ENCODE measurements at regions not wholly inside any gene's neighbourhood (a gene's known extent, or its start where the extent isn't known, plus 50 kb on each side); places are given as distances from the start of the nearest gene placed in this dataset.

- Histone ChIP-seq H3K18ac (ENCODE audit: extremely low read depth, low read length) (no peak overlapping the region), H3K14ac (ENCODE audit: insufficient read length) (no peak overlapping the region), H4K91ac (replicated peaks; ENCODE audit: insufficient read length, low read length) (no peak overlapping the region), H3K9ac (replicated peaks in 1 of 4; ENCODE audit: extremely low read depth in 1 of 4, low read depth in 3 of 4, low read length in 3 of 4) (no peak overlapping the region), H3K56ac (replicated peaks; ENCODE audit: insufficient read length, low read depth, low read length) (no peak overlapping the region), H3K36me3 (ENCODE audit: control insufficient read depth in 2 of 4, insufficient read depth in 4 of 4, low read length in 3 of 4) (no peaks in the 10 kb centered on the region), H4K8ac (ENCODE audit: extremely low read depth, insufficient read depth, low read length) (no peak overlapping the region), H2BK5ac (ENCODE audit: low read depth, low read length) (no peak overlapping the region), H3K79me2 (ENCODE audit: control insufficient read depth in 1 of 2, insufficient read depth in 2 of 2, low read length in 2 of 2) (no peaks in the 10 kb centered on the region), H2BK20ac (ENCODE audit: low read length) (no peak overlapping the region), H2AK5ac (ENCODE audit: low read depth, low read length) (no peak overlapping the region), H3K4ac (replicated peaks; ENCODE audit: insufficient read length, low read depth, low read length) (no peak overlapping the region), H3K79me1 (ENCODE audit: low read depth, low read length) (no peaks in the 10 kb centered on the region), H3K23me2 (ENCODE audit: low read depth, low read length) (no peaks in the 10 kb centered on the region), H2AFZ (ENCODE audit: low read length) (no peak overlapping the region), H2BK15ac (ENCODE audit: low read length) (no peak overlapping the region), H4K20me1 (replicated peaks in 1 of 2; ENCODE audit: control insufficient read depth in 1 of 2, insufficient read depth in 2 of 2, low read length in 2 of 2) (no peaks in the 10 kb centered on the region), H2BK120ac (replicated peaks; ENCODE audit: low read depth, low read length) (no peak overlapping the region), H4K5ac (ENCODE audit: insufficient read length, low read depth, low read length) (no peak overlapping the region), H3K9me3 (ENCODE audit: insufficient read depth in 2 of 2, low read depth in 1 of 2, low read length in 1 of 2) (no peaks in the 10 kb centered on the region), H3K27ac (ENCODE audit: low read depth, low read length) (no peak overlapping the region), H2BK12ac (ENCODE audit: low read depth, low read length) (no peak overlapping the region), H3K4me1 (replicated peaks in 1 of 4; ENCODE audit: control insufficient read depth in 3 of 4, insufficient read depth in 4 of 4, low read length in 3 of 4) (no peaks in the 10 kb centered on the region), H3K27me3 (replicated peaks in 1 of 4; ENCODE audit: control insufficient read depth in 3 of 4, extremely low read depth in 1 of 4, insufficient read depth in 3 of 4, low read length in 3 of 4) (no peaks in the 10 kb centered on the region), H3K4me2 (ENCODE audit: insufficient read depth in 1 of 2, low read depth in 2 of 2, low read length in 2 of 2) (no peak overlapping the region), H3K23ac (ENCODE audit: insufficient read length) (no peak overlapping the region), H3K4me3 (ENCODE audit: extremely low read depth in 1 of 4, insufficient read depth in 2 of 4, low read depth in 3 of 4, low read length in 4 of 4) (no peak overlapping the region)
- ChIA-PET CTCF (ENCODE audit: partially characterized antibody) (no interaction called here), POLR2A (ENCODE audit: partially characterized antibody) (no interaction called here)
- DNase-seq (ENCODE audit: low read depth in 1 of 2, low spot score in 2 of 2) (no peak), FAIRE-seq (no peak)
- TF ChIP-seq SIRT6 (IDR thresholded peaks at IDR 0.05; ENCODE audit: low read length) (no peak), SP1 (IDR thresholded peaks at IDR 0.05; ENCODE audit: low read depth, low read length) (no peak), MAFK (IDR thresholded peaks at IDR 0.05; ENCODE audit: low read depth, low read length) (peak; percentile 56; the same call in 1 of the 2 replicates), TAF7 (optimal IDR thresholded peaks at IDR 0.05; ENCODE audit: borderline replicate concordance, low read depth, low read length) (no peak), HDAC2 (IDR thresholded peaks at IDR 0.05; ENCODE audit: borderline replicate concordance in 1 of 2, low read depth in 2 of 2, low read length in 2 of 2) (no peak), BCL11A (IDR thresholded peaks at IDR 0.05; ENCODE audit: low read depth in 2 of 2, low read length in 2 of 2) (no peak)
- WGBS, 2 experiments (ENCODE audit: extremely low coverage in 1 of 2, insufficient coverage in 1 of 2, insufficient read length in 1 of 2, insufficient replicate concordance in 2 of 2, low coverage in 1 of 2, low lambda C conversion rate in 2 of 2, missing lambda C conversion rate in 1 of 2): 91% methylated on average over 7 of the region's 7 CpGs; no CpG with 5 or more reads in 1 of the 2 experiments
These were observed 52.0 kb upstream of the SLIT3 start for GRCh38 chr5:169352901-169353300.

Data from H1 (cell line).